SU-DHL-6 (cell line): ENCODE measurements at regions not wholly inside any gene's neighbourhood (a gene's known extent, or its start where the extent isn't known, plus 50 kb on each side); places are given as distances from the start of the nearest gene placed in this dataset.

ENCODE experiments used
- EZH2phosphoT487 ChIP-seq: fragments of 200-600 bp; sonication (generic), shearing (Covaris generic); conservative IDR thresholded peaks from 2 replicates; pipeline ENCODE4 v1.6.1; 2018; ENCODE audit warnings: mild to moderate bottlenecking, antibody characterized with exemption, low read length, moderate library complexity, mixed read lengths
- TF ChIP-seq, protein P1 (sequence below): fragments of 200-600 bp; sonication (generic); IDR thresholded peaks from one replicate; pipeline ENCODE4 v1.5.1; 2017; ENCODE audit warnings: antibody characterized with exemption, mild to moderate bottlenecking, low read length, moderate library complexity; ENCODE audit not compliant: insufficient read depth, poor library complexity, severe bottlenecking

DNA sequence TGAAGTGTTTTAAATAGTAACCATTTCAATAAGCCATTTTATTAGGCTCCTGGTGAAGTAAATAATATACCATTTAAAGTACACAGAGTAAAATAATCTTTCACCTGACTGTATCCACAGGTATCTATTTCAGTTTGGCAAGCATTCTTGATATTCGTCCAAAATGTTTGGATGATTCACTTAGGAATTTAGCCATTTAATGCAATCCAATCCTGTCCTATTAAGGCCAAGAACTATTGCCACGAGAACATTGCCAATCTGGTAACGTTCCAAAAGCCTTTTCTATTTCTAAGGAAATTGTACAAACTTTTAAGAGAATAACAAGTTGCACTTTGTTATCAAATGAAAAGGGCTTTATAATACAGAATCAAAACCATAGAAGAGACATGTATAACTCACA lies 209.8 kb upstream of the THRB start:
- TF ChIP-seq, protein P1, sequence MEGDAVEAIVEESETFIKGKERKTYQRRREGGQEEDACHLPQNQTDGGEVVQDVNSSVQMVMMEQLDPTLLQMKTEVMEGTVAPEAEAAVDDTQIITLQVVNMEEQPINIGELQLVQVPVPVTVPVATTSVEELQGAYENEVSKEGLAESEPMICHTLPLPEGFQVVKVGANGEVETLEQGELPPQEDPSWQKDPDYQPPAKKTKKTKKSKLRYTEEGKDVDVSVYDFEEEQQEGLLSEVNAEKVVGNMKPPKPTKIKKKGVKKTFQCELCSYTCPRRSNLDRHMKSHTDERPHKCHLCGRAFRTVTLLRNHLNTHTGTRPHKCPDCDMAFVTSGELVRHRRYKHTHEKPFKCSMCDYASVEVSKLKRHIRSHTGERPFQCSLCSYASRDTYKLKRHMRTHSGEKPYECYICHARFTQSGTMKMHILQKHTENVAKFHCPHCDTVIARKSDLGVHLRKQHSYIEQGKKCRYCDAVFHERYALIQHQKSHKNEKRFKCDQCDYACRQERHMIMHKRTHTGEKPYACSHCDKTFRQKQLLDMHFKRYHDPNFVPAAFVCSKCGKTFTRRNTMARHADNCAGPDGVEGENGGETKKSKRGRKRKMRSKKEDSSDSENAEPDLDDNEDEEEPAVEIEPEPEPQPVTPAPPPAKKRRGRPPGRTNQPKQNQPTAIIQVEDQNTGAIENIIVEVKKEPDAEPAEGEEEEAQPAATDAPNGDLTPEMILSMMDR, result no peak
- no peak for TF ChIP-seq EZH2phosphoT487
